ENCODE measurements at regions not wholly inside any gene's neighbourhood (a gene's known extent, or its start where the extent isn't known, plus 50 kb on each side); places are given as distances from the start of the nearest gene placed in this dataset.

GRCh38 chr18:68623342-68623741 is 91.6 kb downstream of the TMX3 start:
- Mint-ChIP-seq H3K9me3 (0 out of 2 replicates have a peak, but pooled peaks cover 8% of the 10 kb centered on the region), H3K4me1 (ENCODE audit: low read depth) (peaks cover 19% of the 10 kb centered on the region)
- TF ChIP-seq, protein P1, sequence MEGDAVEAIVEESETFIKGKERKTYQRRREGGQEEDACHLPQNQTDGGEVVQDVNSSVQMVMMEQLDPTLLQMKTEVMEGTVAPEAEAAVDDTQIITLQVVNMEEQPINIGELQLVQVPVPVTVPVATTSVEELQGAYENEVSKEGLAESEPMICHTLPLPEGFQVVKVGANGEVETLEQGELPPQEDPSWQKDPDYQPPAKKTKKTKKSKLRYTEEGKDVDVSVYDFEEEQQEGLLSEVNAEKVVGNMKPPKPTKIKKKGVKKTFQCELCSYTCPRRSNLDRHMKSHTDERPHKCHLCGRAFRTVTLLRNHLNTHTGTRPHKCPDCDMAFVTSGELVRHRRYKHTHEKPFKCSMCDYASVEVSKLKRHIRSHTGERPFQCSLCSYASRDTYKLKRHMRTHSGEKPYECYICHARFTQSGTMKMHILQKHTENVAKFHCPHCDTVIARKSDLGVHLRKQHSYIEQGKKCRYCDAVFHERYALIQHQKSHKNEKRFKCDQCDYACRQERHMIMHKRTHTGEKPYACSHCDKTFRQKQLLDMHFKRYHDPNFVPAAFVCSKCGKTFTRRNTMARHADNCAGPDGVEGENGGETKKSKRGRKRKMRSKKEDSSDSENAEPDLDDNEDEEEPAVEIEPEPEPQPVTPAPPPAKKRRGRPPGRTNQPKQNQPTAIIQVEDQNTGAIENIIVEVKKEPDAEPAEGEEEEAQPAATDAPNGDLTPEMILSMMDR (IDR thresholded peaks at IDR 0.05): peak; percentile 91

GRCh38 chr18:68611311-68611710 is 103.6 kb downstream of the TMX3 start:
- Mint-ChIP-seq H3K27me3 (ENCODE audit: insufficient read depth) (no peaks in the 10 kb centered on the region; the same call in 1 of the 2 replicates), H3K36me3 (ENCODE audit: low read depth) (no peaks in the 10 kb centered on the region; the same call in 1 of the 2 replicates), H3K4me3 (no peak overlapping the region), H3K9me3 (no peaks in the 10 kb centered on the region), H3K4me1 (ENCODE audit: low read depth) (peaks cover 14% of the 10 kb centered on the region), H3K27ac (no peak overlapping the region)
- no peak for DNase-seq
- TF ChIP-seq, protein P1 (IDR thresholded peaks at IDR 0.05): no peak

More at GRCh38 chr18:68623342-68623741, 91.6 kb downstream of the TMX3 start:
- Mint-ChIP-seq H3K27ac (no peak overlapping the region), H3K27me3 (ENCODE audit: insufficient read depth) (no peaks in the 10 kb centered on the region), H3K4me3 (no peak overlapping the region), H3K36me3 (ENCODE audit: low read depth) (peaks cover 20% of the 10 kb centered on the region)
- peak; percentile 64 for DNase-seq

DNA sequence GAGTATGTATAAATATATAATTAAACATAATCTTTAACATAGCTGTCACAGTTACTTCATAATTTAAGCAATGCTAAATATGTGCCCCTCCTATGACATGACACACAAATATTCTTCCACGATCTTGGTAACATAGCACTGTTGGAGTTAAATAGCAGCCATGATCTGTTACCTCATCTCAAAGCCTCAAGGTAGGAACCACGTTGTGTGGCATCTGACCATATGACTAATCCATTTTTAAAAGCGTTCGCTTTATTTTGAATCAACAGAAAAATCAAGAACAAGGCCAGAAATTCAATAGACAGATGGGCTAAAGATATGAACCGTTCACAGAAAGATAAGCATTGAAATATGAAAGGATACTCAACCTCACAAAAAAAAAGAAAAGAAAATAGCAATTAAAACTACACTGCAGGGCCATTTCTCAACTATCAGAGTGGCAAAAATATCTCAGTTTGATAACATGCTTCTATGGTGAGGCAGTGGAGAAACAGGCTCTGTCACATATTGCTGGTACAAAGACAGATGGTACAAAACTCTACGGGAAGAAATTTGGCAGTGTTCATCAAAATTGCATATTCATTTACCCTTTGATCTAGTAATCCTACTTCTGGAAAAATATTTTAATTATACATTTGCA is 105.9 kb downstream of the TMX3 start:
- no peak overlapping the region for H3K4me3 Mint-ChIP-seq
- peaks cover 14% of the 10 kb centered on the region for H3K4me1 Mint-ChIP-seq (ENCODE audit: low read depth)
- DNase-seq: no peak

DNA sequence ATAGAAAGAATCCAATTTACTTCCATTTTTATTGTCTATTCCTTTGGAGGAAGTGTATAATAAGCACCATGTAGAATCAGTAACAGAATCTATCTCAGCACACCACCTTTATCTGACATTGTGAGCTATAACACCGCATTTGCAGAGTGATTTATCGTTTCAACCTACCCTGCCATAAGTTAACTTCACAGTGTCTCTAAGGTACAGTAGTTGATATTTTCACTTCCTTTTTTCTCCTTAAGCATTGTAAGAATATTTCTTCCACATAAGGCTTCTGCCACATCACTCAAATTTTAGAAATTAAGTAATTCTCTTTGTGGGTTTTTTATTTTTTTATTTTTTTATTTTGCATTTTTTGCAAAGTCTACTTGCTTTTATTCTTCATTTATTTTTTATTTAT is 107.1 kb downstream of the TMX3 start:
- H3K36me3 Mint-ChIP-seq (ENCODE audit: low read depth): no peaks in the 10 kb centered on the region; the same call in 1 of the 2 replicates
- H3K9me3 Mint-ChIP-seq: no peaks in the 10 kb centered on the region
- no peaks in the 10 kb centered on the region; the same call in 1 of the 2 replicates for H3K27me3 Mint-ChIP-seq (ENCODE audit: insufficient read depth)
- H3K27ac Mint-ChIP-seq: no peak overlapping the region
- TF ChIP-seq, protein P1 (IDR thresholded peaks at IDR 0.05): no peak
- peaks cover 14% of the 10 kb centered on the region for H3K4me1 Mint-ChIP-seq (ENCODE audit: low read depth)
- no peak for DNase-seq
- H3K4me3 Mint-ChIP-seq: no peak overlapping the region

More for the DNA sequence above, 105.9 kb downstream of the TMX3 start:
- H3K9me3 Mint-ChIP-seq: no peaks in the 10 kb centered on the region
- no peak overlapping the region for H3K27ac Mint-ChIP-seq
- no peaks in the 10 kb centered on the region; the same call in 1 of the 2 replicates for H3K27me3 Mint-ChIP-seq (ENCODE audit: insufficient read depth)
- TF ChIP-seq, protein P1 (IDR thresholded peaks at IDR 0.05): no peak
- no peaks in the 10 kb centered on the region; the same call in 1 of the 2 replicates for H3K36me3 Mint-ChIP-seq (ENCODE audit: low read depth)

DNA sequence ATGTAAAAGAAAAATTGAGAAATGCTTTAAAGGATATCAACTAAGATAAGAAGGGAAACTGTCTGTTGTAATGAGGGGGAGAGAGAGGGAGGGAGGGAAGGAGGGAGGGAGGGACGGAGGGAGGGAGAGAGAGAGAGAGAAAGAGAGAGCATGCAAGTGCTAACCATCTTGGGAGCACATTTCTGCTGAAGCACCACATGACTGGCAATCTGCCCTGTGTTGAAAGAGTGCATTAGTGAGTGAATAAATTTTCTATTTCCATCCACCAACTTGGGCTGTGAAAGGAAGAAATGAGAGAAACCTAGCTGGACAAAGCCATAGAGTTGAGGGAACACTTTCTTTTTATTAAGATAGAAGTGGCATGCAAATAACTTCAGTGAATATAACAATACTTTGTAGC is 110.7 kb downstream of the TMX3 start:
- TF ChIP-seq, protein P1 (IDR thresholded peaks at IDR 0.05): no peak
- Mint-ChIP-seq H3K27ac (no peak overlapping the region), H3K9me3 (no peaks in the 10 kb centered on the region), H3K27me3 (ENCODE audit: insufficient read depth) (no peaks in the 10 kb centered on the region; the same call in 1 of the 2 replicates), H3K4me1 (ENCODE audit: low read depth) (0 out of 2 replicates have a peak, but pooled peaks cover 5% of the 10 kb centered on the region), H3K4me3 (no peak overlapping the region), H3K36me3 (ENCODE audit: low read depth) (no peaks in the 10 kb centered on the region; the same call in 1 of the 2 replicates)
- no peak for DNase-seq

All from HFFc6 (cell line).